GM12878 (cell line): ENCODE measurements at regions not wholly inside any gene's neighbourhood (a gene's known extent, or its start where the extent isn't known, plus 50 kb on each side); places are given as distances from the start of the nearest gene placed in this dataset.

Experiments
- CHD2 ChIP-seq: IDR thresholded peaks from 2 replicates; pipeline ENCODE4 v1.6.1; 2011; ENCODE audit warnings: low read depth, low read length, improper control_type of control experiment, borderline replicate concordance
- CTCF ChIP-seq, 3 experiments: IDR thresholded peaks in 2 of 3; conservative IDR thresholded peaks in 1 of 3; 2 replicates each; pipeline ENCODE4 v1.5.1; 2011; ENCODE audit warnings: low read depth in 3 of 3, low read length in 3 of 3, mild to moderate bottlenecking in 3 of 3, control low read depth in 2 of 3, moderate library complexity in 2 of 3, inconsistent platforms in 1 of 3, mixed read lengths in 1 of 3; ENCODE audit not compliant: control insufficient read depth in 2 of 3, insufficient read depth in 1 of 3; ENCODE audit errors: extremely low read depth in 1 of 3
- EGR1 ChIP-seq, 2 experiments: IDR thresholded peaks; 1 replicate in 1 of 2; 2 replicates in 1 of 2; pipeline ENCODE4 v1.6.1; 2011 to 2012; ENCODE audit warnings: low read depth in 2 of 2, low read length in 2 of 2, borderline replicate concordance in 1 of 2, mild to moderate bottlenecking in 1 of 2, moderate library complexity in 1 of 2
- EP300 ChIP-seq, 2 experiments: fragments of 150-350 bp in 1 of 2; IDR thresholded peaks; 2 replicates each; pipeline ENCODE4 v1.6.1; 2011 to 2012; ENCODE audit warnings: low read depth in 2 of 2, low read length in 2 of 2, borderline replicate concordance in 1 of 2, improper control_type of control experiment in 1 of 2, inconsistent platforms in 1 of 2; ENCODE audit not compliant: control insufficient read depth in 1 of 2
- EZH2 ChIP-seq: IDR thresholded peaks from 2 replicates; pipeline ENCODE4 v1.6.1; 2012; ENCODE audit warnings: low read depth, mild to moderate bottlenecking, control low read depth, inconsistent platforms, low read length, borderline replicate concordance; ENCODE audit not compliant: control insufficient read depth
- IRF5 ChIP-seq: fragments of 450-650 bp; IDR thresholded peaks from 2 replicates; pipeline ENCODE4 v1.6.1; 2017; ENCODE audit warnings: borderline replicate concordance
- MAX ChIP-seq: IDR thresholded peaks from 2 replicates; pipeline ENCODE4 v1.6.1; 2012; ENCODE audit warnings: low read depth, low read length, improper control_type of control experiment
- NFYB ChIP-seq: IDR thresholded peaks from 2 replicates; pipeline ENCODE4 v1.6.1; 2011; ENCODE audit warnings: low read depth, mild to moderate bottlenecking, low read length, improper control_type of control experiment, moderate library complexity; ENCODE audit not compliant: insufficient read depth
- POLR2A ChIP-seq: IDR thresholded peaks from 2 replicates; pipeline ENCODE4 v1.6.1; 2011; ENCODE audit warnings: low read depth, mild to moderate bottlenecking, low read length
- SIN3A ChIP-seq: IDR thresholded peaks from 2 replicates; pipeline ENCODE4 v1.6.1; 2012; ENCODE audit warnings: low read depth, low read length, improper control_type of control experiment
- SP1 ChIP-seq: IDR thresholded peaks from one replicate; pipeline ENCODE4 v1.6.1; 2011; ENCODE audit warnings: low read depth, low read length
- SRF ChIP-seq, 2 experiments: IDR thresholded peaks; 2 replicates each; pipeline ENCODE4 v1.6.1; 2011; ENCODE audit warnings: low read depth in 2 of 2, low read length in 2 of 2, mild to moderate bottlenecking in 1 of 2, moderate library complexity in 1 of 2
- TAF1 ChIP-seq: IDR thresholded peaks from 2 replicates; pipeline ENCODE4 v1.6.1; 2011; ENCODE audit warnings: mild to moderate bottlenecking, low read depth, low read length, borderline replicate concordance
- USF1 ChIP-seq: IDR thresholded peaks from 2 replicates; pipeline ENCODE4 v1.6.1; 2011; ENCODE audit warnings: borderline replicate concordance, low read depth, mild to moderate bottlenecking, moderate library complexity, mixed read lengths, low read length; ENCODE audit not compliant: insufficient read depth; ENCODE audit errors: extremely low read length

GRCh38 chr1:47502746-47503370 lies 65.0 kb downstream of the FOXD2 start:
- TF ChIP-seq SIN3A, result no peak
- TF ChIP-seq EP300 (IDR thresholded peaks at IDR 0.05; ENCODE audit: borderline replicate concordance in 1 of 2, control insufficient read depth in 1 of 2, low read depth in 2 of 2, low read length in 2 of 2), result no peak
- no peak for TF ChIP-seq CHD2
- no peak for TF ChIP-seq CTCF (IDR thresholded peaks at IDR 0.05 in 2 of 3, conservative IDR thresholded peaks at IDR 0.05 in 1 of 3; ENCODE audit: control insufficient read depth in 2 of 3, extremely low read depth in 1 of 3, insufficient read depth in 1 of 3, low read depth in 3 of 3, low read length in 3 of 3)
- no peak for TF ChIP-seq EGR1 (IDR thresholded peaks at IDR 0.05; ENCODE audit: borderline replicate concordance in 1 of 2, low read depth in 2 of 2, low read length in 2 of 2)
- TF ChIP-seq SP1, result no peak
- no peak for TF ChIP-seq NFYB
- TF ChIP-seq TAF1, result no peak
- no peak for TF ChIP-seq POLR2A
- TF ChIP-seq SRF (IDR thresholded peaks at IDR 0.05; ENCODE audit: low read depth in 2 of 2, low read length in 2 of 2), result no peak
- TF ChIP-seq USF1, result no peak
- TF ChIP-seq MAX, result no peak
- no peak for TF ChIP-seq IRF5
- no peak for TF ChIP-seq EZH2
